GM19397 (cell line): ENCODE measurements at regions not wholly inside any gene's neighbourhood (a gene's known extent, or its start where the extent isn't known, plus 50 kb on each side); places are given as distances from the start of the nearest gene placed in this dataset.
"Not testable (repeated sequence)": the region's sequence is repeated elsewhere in the genome, so short reads cannot be mapped to it uniquely, and the experiment has no call there.

ENCODE experiments used
- ATAC-seq: cut with Tn5 transposase; IDR thresholded peaks from one replicate; pipeline ENCODE4 v1.9.1; 2021; ENCODE audit warnings: mild to moderate bottlenecking, moderate library complexity; ENCODE audit not compliant: unreplicated experiment

- no peak for ATAC-seq
Measured at GRCh38 chr5:99089822-99090549, 161.2 kb upstream of the CHD1 start.

DNA sequence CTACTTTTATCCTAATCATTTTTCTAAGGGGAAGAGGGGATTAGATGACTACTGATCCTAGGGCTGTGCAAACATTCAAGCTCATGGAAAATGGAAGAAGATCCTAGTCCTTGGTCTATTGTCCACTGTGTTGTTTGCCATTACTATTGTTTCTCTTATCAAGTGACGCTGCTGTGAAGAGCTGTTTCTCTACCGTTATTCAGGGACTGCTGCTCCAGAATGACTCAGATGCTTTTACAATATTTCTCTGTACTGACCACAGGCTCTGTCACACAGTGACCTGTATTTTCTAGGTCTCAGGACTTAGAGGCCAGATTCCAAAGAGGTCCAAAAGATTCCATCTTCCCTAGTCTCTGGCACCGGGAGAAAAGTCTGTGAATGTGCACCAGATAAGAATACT lies 159.5 kb upstream of the CHD1 start:
- no peak for ATAC-seq

DNA sequence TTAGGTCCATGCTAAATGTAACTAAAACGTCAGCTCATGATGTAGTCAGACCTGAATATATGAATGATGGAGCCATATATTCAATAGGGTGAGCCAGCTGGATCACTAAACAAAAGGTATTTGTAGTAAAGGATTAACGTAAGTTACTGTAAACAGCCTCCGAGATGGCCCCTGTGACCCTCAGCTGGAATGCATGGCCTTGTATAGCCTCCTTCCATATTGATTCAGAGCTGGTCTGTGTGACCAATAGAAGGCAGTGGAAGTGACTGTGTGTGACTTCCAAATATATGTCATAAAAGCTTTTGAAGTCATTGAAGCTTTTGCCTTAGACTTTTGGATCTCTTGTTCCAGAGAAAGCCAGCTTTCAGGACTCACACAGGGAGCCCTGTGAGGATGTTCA lies 154.4 kb upstream of the CHD1 start:
- ATAC-seq: no peak

GRCh38 chr5:99081711-99082110 lies 152.9 kb upstream of the CHD1 start:
- no peak for ATAC-seq

DNA sequence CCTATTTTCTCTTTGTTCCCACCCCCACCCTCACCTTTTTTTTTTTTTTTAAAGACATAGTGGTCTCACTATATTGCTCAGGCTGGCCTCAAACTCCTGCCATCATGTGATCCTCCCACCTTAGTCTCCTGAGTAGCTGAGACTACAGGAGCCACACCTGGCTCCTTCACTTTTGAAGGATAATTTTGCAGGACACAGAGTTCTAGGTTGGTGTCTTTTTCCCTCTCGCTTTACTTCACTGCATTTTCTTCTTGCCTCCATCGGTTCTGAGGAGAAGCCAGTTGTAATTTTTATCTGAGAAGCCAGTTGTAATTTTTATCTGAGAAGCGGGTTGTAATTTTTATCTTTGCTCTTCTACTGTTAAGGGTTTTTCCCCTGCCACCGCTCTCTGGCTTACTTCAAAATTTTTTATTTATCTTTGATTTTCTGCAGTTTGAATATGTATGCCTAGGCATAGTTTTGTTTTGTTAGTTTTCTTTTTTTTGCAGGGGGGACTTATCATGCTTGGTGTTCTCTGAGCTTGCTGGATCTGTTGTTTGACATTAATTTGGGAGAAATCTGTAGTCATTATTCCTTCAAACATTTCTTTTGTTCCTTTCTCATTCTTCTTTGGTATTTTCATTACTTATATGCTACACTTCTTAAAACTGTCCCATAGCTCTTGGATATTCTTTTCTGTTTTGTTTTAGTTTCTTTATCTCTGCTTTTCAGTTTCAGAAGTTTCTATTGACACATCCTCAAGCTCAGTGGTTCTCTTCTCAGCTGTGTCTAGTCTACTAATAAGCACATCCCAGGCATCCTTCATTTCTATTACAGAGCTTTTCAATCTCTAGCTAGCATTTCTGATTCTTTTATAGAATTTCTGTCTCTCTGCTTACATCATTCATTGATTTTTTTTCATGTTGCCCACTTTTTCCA lies 148.2 kb upstream of the CHD1 start:
- ATAC-seq: peak; percentile 59

DNA sequence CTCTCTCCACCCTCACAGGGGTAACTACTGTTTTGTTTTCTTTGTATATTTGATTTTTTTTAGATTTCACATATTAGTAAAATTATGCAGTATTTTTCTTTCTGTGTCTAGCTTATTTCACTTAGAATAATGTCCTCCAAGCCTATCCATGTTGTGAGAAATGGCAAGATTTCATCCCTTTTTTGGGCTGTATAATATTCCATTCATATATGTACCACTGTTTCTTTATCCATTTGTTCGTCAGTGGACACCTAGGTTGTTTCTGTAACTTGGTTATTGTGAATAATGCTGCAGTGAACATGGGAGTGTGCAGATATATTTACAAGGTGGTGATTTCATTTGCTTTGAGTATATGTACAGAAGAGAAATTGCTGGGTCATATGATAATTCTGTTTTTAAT lies 144.0 kb upstream of the CHD1 start:
- ATAC-seq: no peak

DNA sequence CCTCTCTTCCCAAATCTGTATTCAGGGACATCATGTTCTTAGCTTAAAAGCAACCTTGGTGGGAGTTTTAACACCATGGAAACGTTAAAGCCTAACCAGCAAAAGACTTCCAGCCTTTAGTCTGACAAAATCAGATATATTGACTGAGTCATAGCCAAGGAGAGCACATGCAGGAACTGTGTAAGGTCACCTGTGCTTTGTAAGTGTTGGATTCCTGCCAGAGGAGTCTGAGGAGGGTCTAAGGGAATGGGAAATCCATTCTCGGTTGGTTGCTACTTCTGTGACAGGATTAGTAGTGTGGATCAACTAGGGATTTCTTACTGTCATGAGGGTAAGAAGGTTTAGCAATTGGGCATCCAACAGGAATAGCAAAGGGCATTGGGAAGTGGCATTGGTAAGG lies 142.0 kb upstream of the CHD1 start:
- ATAC-seq: no peak

GRCh38 chr5:99070362-99070761 lies 141.6 kb upstream of the CHD1 start:
- ATAC-seq: no peak

DNA sequence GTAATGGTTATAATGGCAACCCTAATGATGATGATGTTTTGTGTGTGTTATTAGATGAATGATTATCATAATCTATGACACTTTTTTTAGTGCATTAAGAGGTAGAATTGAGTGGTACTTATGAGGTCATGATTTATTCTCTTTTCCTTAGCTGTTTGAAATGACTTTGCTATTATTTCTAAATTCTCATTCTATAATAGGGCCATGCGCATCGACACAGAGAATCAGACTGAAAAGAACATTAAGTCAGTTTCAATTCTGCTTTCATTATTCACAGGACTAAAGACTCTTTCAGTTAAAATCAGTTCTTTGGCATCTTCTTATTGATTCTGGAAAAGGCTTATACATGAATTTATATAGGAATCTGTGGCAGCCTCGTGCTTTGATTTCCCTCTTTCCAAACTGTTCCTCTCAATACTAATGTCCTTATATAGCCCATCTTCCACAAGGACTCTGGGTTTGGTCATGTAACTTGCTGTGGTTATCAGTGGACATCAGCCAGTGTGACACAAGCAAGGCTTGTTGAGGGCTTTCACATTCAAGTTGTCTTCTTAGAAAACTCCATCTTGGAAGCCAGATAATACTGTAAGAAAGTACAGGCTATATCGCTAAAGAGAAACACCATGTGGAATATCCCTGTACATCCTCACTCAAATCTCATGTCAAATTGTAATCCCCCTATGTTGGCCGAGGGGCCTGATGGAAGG lies 140.3 kb upstream of the CHD1 start:
- ATAC-seq: peak; percentile 77

DNA sequence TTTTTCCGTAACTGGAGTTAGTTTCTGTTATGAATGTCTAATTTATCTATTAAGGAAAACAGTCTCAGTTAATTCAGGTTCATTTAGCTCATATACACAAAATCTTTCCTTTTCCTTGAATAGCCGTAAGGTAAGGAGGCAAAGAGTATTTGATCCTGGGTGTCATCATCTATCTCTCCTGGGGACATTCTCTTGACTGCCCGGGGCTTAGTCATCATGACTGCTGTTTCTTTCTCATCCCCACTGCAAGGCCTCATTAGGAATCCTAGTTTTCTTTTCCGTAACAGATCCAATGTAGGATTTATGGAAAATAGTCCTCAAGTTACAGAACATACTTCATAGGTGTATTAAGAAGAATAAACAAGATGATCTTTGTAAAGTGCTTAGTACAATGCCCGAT lies 134.9 kb upstream of the CHD1 start:
- no peak for ATAC-seq

DNA sequence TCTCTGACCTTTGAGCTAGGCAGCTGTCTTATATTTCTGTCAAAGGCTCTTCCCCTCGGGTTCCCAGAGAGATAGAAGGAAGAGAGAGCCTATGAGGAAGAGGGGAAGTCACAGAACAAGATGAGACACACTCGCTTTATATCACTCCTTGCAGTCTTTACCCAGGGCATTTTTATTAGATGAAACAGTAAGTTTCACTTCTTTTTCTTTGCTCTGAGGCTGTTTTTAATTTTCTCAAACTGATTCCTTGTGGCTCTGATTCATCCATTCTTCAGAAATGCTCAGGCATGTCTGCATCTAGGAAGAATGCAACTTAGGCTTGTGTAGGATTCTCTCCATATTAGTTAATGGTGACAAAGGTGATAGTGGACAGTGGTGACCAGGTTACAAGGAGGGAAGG lies 132.9 kb upstream of the CHD1 start:
- no peak for ATAC-seq

GRCh38 chr5:99061299-99061698 lies 132.5 kb upstream of the CHD1 start:
- ATAC-seq: no peak

DNA sequence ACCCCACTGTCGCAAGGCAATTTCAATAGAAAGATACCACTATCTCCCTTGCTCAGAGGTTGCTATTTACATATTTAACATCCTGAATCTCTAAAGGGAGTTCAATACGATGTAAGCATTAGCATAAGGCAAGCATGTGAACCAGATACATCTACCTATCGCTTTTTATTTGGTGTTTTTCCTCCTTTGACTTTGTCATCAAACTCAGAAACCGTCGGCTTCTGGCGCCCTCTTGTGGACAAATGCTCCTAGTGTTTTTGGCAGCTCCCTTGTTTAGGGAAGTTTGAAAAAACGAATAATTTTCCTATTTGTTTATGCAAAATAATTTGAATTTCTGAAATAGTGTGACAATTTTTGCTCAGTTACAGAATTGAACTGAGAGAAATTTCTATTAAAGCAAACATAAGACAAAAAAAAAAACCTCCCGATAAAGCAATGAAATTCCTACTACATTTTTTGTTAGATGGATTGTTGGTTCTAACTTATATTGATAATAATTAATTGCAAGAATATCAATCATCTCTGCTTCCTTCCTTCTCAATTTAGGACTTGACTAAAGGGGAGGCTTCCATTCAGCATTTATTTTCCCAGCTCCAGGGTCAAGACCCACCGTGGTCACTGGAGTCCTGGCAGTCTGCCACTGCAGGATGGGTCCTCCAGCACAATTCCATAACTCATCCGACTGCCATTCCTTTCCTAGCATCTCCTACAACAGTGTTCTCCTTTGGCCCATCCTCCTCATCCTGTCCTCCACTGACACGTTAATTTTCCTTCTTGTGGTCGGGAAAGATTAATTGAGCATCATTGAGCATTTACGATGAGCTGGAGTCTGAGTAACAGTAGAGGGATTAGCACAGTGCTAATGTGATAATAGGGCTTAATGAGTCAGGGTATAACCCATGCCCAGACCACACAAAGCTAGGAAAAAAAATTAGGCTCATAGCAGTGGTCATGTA lies 131.8 kb upstream of the CHD1 start:
- peak; percentile 49 for ATAC-seq

DNA sequence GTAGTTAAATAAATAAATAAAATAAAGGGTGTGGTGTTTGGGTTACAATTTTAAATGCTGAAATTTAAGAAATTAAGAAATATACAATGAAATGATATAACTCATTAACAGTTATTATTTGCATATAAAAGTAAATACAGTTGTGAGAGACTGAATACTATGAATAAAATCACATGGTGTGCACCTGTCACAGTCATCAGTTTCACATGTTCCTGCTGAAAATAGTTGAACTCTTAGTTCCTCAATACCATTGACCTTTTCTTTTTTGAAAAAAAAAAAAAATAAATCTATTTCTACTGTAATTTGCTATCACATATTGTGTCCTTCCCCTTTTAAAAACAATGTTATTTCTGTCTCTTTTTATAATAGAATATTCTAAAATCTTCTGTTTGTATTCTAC lies 130.9 kb upstream of the CHD1 start:
- no peak for ATAC-seq

DNA sequence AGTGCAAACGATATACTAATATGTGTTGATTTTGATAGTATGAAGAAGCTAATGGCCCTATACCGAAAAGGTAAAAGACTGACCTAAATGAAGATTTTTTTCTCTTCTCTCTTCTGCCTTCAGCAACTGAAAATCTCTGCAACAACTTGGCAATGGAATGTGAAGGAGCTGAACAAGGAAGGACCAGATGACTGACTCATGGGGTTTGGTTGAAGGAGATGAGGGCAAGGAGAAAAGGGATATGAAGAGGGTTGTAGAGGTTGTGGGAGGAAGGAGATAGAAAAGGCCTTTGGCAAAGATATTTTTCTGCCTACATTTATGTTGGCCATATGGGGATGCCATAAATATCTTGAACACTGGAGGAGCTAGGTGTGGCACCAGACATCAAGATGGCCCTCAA lies 129.7 kb upstream of the CHD1 start:
- ATAC-seq: no peak

DNA sequence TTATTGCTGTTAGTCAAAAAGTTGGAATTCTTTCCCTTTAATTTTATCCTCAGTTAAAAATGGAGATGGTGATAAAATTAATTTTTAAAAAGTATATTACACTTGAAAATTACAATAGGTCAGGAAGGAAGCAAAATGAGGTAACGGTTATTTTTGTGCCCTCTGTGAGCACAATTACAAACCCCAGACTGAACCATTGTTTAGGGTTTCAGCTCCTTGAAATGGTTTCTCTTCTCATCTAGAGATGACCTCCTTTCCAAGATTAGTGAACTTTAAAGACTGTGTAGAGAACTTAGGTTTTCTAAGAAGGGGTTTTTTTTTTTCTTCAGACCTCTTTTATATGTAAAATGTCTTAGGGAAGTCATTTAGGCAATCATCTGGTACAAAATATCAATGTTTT lies 126.2 kb upstream of the CHD1 start:
- ATAC-seq: no peak

DNA sequence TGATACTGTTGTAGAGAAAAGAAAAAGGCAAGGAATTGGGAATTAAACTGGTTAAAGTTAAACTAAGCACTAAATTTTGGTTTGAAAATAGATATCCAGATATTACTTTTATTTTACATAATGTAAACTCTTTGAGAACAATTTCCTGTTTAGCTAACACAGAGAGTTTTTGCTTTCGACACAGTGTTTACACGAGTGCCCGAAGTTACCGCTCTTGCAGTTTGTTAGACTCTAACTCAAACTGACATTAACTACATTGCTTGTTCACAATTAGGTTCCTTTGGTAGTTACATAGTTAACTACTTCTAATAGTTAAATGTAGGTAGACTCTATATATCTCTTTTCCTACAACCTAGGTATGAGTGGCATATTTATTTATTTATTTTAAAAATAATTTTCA lies 117.1 kb upstream of the CHD1 start:
- ATAC-seq: no peak

- not testable (repeated sequence) for ATAC-seq
Measured at GRCh38 chr5:99043257-99043656, 114.5 kb upstream of the CHD1 start.

GRCh38 chr5:99037668-99038067 lies 108.9 kb upstream of the CHD1 start:
- no peak for ATAC-seq

DNA sequence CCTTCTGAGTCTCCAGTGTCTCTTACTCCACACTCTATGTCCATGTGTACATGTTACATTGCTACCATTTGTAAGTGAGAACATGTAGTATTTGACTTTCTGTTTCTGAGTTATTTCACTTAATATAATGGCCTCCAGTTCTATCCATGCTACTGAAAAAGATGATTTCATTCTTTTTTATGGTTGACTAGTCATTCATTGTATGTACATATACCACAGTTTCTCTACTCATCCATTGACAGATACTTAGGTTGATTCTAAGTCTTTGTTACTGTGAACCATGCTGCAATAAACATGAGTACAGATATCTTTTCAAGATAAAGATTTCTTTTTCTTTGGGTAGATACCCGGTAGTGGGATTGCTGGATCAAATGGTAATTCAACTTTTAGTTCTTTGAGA lies 107.1 kb upstream of the CHD1 start:
- ATAC-seq: no peak

DNA sequence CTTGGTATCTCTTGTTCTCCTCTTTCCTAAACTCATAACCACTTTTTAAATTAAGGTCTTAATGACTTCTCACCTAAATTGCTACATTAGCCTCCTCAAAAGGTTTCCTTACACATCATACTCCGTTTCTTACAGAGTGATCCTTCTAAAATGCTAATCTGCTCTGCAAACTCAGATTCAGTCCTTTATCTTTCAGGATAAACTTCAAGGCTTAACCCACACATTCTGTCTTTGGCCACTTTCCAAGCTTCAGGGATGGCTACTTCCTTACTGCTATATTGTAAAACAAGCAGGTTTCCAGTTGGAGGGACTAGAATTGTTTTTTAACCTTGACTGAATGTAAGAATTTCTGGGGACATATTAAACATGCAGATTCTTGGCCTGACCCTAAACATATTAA lies 105.5 kb upstream of the CHD1 start:
- ATAC-seq: no peak
